PFSK-1 (cell line): ENCODE measurements at regions not wholly inside any gene's neighbourhood (a gene's known extent, or its start where the extent isn't known, plus 50 kb on each side); places are given as distances from the start of the nearest gene placed in this dataset.

ENCODE experiments used
- POLR2AphosphoS5 ChIP-seq: IDR thresholded peaks from 2 replicates; pipeline ENCODE4 v1.6.1; 2012; ENCODE audit warnings: low read depth, mild to moderate bottlenecking, control low read depth, low read length, moderate library complexity
- TF ChIP-seq, protein P1 (sequence below), 2 experiments: IDR thresholded peaks; 2 replicates each; pipeline versions ENCODE4 v1.6.1 to v1.8.0; 2011 to 2012; ENCODE audit warnings: low read depth in 2 of 2, low read length in 2 of 2, control low read depth in 1 of 2, inconsistent platforms in 1 of 2, mild to moderate bottlenecking in 1 of 2, moderate library complexity in 1 of 2; ENCODE audit not compliant: insufficient read depth in 1 of 2

DNA sequence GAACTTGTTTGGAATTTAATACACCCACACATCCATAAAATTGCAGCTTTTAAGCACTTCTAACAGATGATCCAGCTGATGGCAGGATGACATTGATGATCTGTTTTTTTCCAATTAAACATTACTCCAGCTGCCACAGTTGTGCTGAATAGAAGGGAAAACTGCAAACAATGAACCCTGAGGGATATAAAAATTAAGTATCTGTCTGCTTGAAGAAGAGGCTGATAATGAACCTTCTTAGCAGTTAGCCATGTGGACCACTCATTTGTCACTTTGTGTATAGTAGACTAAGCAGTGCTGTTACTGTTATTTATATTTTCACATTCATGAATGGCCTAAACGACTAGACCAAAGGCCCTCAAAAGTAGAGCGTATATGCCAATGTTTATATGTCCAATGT is 1201.0 kb upstream of the LRRTM1 start:
- TF ChIP-seq, protein P1, sequence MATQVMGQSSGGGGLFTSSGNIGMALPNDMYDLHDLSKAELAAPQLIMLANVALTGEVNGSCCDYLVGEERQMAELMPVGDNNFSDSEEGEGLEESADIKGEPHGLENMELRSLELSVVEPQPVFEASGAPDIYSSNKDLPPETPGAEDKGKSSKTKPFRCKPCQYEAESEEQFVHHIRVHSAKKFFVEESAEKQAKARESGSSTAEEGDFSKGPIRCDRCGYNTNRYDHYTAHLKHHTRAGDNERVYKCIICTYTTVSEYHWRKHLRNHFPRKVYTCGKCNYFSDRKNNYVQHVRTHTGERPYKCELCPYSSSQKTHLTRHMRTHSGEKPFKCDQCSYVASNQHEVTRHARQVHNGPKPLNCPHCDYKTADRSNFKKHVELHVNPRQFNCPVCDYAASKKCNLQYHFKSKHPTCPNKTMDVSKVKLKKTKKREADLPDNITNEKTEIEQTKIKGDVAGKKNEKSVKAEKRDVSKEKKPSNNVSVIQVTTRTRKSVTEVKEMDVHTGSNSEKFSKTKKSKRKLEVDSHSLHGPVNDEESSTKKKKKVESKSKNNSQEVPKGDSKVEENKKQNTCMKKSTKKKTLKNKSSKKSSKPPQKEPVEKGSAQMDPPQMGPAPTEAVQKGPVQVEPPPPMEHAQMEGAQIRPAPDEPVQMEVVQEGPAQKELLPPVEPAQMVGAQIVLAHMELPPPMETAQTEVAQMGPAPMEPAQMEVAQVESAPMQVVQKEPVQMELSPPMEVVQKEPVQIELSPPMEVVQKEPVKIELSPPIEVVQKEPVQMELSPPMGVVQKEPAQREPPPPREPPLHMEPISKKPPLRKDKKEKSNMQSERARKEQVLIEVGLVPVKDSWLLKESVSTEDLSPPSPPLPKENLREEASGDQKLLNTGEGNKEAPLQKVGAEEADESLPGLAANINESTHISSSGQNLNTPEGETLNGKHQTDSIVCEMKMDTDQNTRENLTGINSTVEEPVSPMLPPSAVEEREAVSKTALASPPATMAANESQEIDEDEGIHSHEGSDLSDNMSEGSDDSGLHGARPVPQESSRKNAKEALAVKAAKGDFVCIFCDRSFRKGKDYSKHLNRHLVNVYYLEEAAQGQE (IDR thresholded peaks at IDR 0.05; ENCODE audit: insufficient read depth in 1 of 2, low read depth in 2 of 2, low read length in 2 of 2) = no peak
- no peak for TF ChIP-seq POLR2AphosphoS5
